HG02852 (cell line): ENCODE measurements at regions not wholly inside any gene's neighbourhood (a gene's known extent, or its start where the extent isn't known, plus 50 kb on each side); places are given as distances from the start of the nearest gene placed in this dataset.

Source experiments
- ATAC-seq: cut with Tn5 transposase; IDR thresholded peaks from one replicate; pipeline ENCODE4 v1.9.1; 2021; ENCODE audit warnings: mild to moderate bottlenecking, moderate library complexity; ENCODE audit not compliant: unreplicated experiment

- ATAC-seq: no peak
Observed at GRCh38 chr7:117929237-117929636, 56.0 kb upstream of the CTTNBP2 start.

GRCh38 chr7:117931314-117931713 lies 58.1 kb upstream of the CTTNBP2 start:
- ATAC-seq: no peak

- ATAC-seq: no peak
Observed at GRCh38 chr7:117937049-117937752, 64.0 kb upstream of the CTTNBP2 start.

GRCh38 chr7:117937753-117938483 lies 64.7 kb upstream of the CTTNBP2 start:
- ATAC-seq: no peak

GRCh38 chr7:117941138-117941810 lies 68.0 kb upstream of the CTTNBP2 start:
- ATAC-seq: no peak

- ATAC-seq: no peak
Observed at GRCh38 chr7:117942780-117943179, 69.5 kb upstream of the CTTNBP2 start.

- ATAC-seq: no peak
Observed at GRCh38 chr7:117944886-117945285, 71.6 kb upstream of the CTTNBP2 start.

GRCh38 chr7:117946151-117946633 lies 73.0 kb upstream of the CTTNBP2 start:
- no peak for ATAC-seq

GRCh38 chr7:117949232-117949631 lies 76.0 kb upstream of the CTTNBP2 start:
- no peak for ATAC-seq

GRCh38 chr7:117950601-117951260 lies 77.5 kb upstream of the CTTNBP2 start:
- ATAC-seq: no peak

- ATAC-seq: no peak
Observed at GRCh38 chr7:117951285-117951684, 78.0 kb upstream of the CTTNBP2 start.

GRCh38 chr7:117951691-117952280 lies 78.5 kb upstream of the CTTNBP2 start:
- ATAC-seq: no peak

GRCh38 chr7:117955046-117955445 lies 81.8 kb upstream of the CTTNBP2 start:
- ATAC-seq: no peak

- ATAC-seq: no peak
Observed at GRCh38 chr7:117960351-117960750, 87.1 kb upstream of the CTTNBP2 start.

- no peak for ATAC-seq
Observed at GRCh38 chr7:117961235-117961634, 88.0 kb upstream of the CTTNBP2 start.

GRCh38 chr7:117962366-117962994 lies 89.2 kb upstream of the CTTNBP2 start:
- no peak for ATAC-seq

GRCh38 chr7:117963264-117964197 lies 90.3 kb upstream of the CTTNBP2 start:
- no peak for ATAC-seq

GRCh38 chr7:117970801-117971200 lies 97.6 kb upstream of the CTTNBP2 start:
- ATAC-seq: no peak

GRCh38 chr7:117971556-117972244 lies 98.5 kb upstream of the CTTNBP2 start:
- ATAC-seq: no peak
